Activated gamma-delta T cell treated with Interleukin-2 at 50 U/mL for 16 hours (primary cell): ENCODE measurements at regions not wholly inside any gene's neighbourhood (a gene's known extent, or its start where the extent isn't known, plus 50 kb on each side); places are given as distances from the start of the nearest gene placed in this dataset.

Source experiments
- DNase-seq: peaks from one replicate; pipeline ENCODE4 v3.0.0-alpha.2; 2020

DNA sequence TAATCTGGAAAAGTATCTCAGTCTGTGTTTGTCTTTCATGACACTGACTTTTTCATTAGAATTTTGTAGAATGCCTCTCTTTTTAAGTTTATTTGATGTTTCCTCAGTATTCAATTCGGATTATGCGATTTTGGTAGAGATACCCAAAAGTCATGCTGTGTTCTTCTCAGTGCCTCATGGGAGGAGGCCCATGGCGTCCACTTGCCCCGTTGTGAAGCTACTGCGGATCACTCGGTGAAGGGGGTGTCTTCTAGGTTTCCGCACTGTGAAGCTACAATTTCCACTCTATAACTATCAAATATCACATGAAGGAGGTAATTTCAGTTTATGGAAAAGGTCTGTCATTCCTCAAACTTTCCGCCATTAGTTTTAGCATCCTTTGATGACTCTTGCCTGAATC lies 794.0 kb downstream of the TBC1D22A start:
- DNase-seq = no peak

GRCh38 chr22:47553436-47553835 lies 791.0 kb downstream of the TBC1D22A start:
- no peak for DNase-seq

GRCh38 chr22:47552541-47553205 lies 790.2 kb downstream of the TBC1D22A start:
- DNase-seq = no peak

DNA sequence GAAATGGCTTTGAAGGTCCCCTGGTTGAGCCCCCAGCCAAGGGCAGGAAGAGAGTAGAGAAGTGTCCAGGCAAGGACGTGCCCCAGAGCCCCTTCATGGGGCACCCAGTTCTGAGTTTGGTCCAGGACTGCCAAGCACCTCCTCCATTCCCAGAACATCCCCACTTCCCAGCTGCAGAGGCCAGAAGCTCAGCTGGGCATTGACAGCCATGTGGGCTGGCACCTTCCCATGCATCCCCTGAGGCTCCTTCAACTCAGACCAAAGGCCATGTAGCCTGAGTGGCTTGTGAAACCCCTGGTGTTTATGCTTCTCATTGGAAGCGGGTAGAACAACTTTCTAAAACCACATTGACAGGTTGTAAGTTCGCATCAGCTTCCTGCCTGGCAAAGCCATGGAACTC lies 789.6 kb downstream of the TBC1D22A start:
- DNase-seq = no peak

GRCh38 chr22:47551431-47551775 lies 789.0 kb downstream of the TBC1D22A start:
- DNase-seq = no peak

DNA sequence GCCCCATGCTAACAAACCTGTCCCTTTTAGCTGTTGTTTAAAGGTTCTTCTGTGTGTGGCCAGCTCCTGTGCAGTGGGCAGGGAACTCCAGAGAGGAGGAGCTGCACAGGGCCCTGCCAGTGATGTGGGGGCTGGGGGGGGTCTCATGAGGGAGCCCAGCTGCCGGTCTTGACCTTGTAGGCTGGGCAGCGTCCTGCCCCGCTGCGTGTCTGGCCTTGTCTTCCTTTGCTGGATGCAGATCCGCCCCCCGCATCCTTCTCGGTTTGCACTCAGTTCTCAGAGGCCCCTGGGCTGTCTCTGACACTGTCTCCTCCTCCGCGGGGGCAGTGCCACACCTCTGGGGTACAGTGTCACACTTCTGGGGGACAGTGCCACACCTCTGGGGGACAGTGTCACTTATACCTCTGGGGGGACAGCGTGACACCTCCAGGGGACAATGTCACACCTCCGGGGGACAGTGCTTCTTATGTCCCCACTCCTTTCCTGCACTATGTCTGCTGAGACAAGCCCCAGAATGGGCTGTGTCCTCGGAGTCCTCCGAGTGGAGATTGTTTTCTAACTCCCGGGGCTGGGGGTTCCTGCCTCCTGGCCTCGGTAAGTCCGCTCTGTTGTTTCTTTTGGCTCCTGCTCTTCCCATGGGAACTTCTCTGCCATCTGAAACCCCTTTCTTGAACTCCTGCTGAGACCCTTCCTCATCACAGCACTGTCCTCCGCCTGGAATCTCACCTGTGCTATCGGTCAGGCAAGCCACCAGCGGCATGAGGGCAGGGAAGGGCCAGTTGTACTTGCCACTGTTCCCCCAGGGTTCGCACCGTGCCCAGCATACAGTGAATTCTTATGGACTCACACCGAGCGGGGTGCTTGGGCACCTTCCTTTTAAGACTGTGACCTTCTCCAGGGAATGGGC lies 788.3 kb downstream of the TBC1D22A start:
- DNase-seq = no peak

DNA sequence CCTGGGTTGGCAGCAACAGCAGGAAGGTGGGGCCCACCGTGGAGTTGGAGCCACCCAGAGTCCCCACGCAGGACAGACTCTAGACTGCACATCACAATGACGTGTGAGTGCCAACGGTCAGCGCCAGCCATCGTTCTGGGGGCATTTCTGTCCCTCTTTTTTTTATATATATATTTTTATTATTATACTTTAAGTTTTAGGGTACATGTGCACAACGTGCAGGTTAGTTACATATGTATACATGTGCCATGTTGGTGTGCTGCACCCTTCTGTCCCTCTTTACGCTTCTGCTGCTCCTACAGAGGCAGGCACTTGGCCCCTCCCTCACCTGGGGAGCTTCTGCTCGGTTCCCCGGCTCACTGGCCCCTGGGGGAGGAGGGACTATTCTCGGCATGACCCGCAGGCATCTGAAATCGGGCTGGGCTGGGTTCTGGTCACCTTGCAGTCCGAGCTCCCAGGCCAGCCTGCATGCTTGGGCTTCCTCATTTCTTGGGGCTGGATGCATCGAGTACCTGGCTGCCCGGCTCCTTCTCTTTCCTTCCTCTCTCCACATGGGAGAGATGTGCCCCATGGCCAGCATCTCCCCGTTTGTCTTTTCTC lies 787.4 kb downstream of the TBC1D22A start:
- no peak for DNase-seq

GRCh38 chr22:47548953-47549740 lies 786.7 kb downstream of the TBC1D22A start:
- no peak for DNase-seq

DNA sequence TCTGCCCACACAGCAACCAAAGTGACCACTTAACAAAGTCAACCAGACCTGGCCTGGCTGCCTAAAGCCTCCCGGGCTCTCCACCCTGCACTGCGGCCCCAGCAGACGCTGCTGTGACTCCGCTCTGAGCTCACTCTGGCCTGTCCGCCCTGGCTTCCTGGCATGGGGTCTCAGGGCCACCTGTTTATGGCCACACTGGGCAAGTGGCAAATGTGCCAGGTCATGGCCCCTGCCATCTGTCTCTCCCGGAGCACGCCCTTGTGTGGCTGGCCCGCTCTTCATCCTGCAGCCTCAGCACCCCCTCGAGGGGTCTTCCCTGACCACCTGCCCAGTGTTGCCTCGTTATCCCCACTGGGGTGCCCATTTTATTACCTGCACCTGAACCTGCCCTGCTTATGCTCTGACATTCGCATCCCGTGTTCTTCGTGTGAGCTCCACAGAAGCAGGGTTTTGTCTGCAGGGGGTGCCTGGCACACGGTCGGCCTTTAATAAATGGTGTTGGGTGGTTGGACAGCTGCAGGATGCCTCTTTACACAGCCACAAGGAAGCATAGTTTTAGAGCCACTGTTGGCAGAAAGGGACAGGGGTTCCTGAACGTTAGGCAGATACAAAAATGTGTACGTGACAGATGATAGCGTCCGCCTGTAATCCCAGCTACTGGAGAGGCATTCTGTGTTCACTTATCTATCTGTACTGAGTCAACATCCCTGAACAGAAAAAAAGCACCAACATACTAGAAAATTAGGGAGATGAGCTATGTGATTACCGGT lies 785.6 kb downstream of the TBC1D22A start:
- no peak for DNase-seq

GRCh38 chr22:47547239-47547661 lies 784.8 kb downstream of the TBC1D22A start:
- no peak for DNase-seq

GRCh38 chr22:47544696-47545095 lies 782.2 kb downstream of the TBC1D22A start:
- DNase-seq = no peak

DNA sequence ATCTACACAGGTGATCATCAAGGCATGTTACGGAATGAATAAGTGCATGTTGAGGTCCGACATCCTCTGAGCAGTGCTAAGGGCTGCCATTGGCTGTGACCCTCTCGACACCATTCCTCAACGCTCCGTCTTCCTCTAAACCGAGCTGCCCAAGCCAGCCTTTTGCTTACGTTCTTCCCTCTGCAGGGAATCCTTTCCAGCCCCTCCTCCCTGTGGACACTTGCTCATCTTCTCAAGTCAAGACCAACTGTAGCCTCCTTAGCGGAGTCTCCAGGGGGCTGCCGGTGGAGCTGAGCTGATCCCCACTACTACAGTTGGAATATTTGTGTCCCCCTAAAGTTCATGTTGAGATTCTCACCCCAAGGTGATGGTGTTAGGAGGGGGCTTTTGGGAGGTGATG lies 781.0 kb downstream of the TBC1D22A start:
- no peak for DNase-seq

DNA sequence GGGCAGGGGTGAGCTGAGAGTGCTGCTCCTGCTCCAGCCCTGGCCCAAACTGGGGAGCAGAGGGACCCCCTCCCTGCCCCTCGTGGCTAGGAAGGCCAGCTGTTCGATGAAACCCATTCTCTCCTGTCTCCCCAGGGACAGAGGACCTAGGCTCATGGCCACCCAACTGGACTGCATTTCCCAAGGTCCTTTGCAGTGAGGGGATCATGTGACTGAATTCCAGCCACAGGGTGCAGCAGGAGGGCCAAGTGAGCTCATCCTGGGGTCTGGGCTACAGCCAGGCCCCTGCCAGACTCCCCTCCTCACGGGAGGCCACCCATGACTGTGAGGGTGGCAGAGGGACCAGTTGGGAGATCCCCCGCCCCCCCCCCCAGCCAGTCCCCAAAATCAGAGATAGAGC lies 777.6 kb downstream of the TBC1D22A start:
- no peak for DNase-seq

GRCh38 chr22:47539374-47539773 lies 776.9 kb downstream of the TBC1D22A start:
- no peak for DNase-seq

GRCh38 chr22:47535681-47536080 lies 773.2 kb downstream of the TBC1D22A start:
- no peak for DNase-seq

- DNase-seq = no peak
Observed at GRCh38 chr22:47534804-47535410, 772.5 kb downstream of the TBC1D22A start.

DNA sequence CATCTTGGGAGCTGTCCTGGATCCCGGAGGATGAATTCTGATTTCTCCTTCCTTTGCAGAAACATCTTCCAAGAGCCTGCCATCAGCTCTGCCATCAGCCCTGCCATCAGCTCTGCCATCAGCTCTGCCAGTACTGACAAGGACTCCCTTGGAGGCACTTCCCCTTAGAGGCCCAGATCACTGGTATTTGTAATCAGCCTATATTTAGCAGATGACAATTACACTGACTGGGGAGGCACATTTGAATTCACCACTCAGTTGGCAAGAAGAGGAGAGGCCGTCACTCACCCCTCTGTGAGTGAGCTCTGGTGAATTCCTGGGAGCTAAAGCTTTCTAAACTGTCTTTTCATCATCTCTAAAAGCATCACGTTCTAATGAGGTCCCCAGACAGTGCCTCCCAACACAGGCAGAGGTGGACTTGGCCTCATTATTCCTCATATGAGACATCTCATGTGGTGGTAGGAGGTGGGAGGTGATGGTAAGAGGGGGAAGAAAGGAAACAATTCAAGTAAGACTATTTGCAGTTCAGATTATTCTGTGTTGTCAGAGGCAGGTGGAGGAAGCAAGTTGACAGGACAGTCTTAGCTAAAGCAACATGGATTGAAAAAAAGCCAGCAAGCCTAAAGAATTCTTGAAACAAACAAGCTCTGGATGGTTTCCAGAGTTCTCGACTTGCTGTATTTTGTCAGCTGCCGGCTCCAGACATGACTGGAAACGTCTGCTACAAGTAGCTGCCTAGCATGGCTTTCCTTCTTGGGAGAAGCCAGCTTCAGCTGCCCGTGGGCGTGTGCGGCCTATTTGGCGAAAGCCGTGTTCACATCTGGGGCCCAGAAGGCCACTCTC lies 771.7 kb downstream of the TBC1D22A start:
- DNase-seq = no peak

DNA sequence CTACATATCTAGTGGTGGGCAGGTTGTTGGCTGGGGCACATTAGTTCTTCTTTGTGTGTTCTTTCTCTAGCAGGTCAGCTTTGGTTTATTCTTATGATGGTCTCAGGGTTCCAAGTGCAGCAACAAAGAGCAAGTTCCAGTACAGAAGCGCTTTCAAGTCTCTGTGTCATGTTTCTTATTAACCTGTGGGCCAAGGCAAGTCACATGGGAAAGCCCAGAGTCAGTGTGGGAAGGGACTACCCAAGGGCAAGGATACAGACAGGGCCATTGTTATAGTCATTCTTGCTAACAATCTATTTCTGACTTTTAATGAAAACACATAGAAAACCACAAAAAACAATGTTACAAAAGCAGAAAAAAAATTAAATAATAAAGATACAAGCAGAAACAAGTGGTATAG lies 754.6 kb downstream of the TBC1D22A start:
- no peak for DNase-seq

- no peak for DNase-seq
Observed at GRCh38 chr22:47515384-47516125, 753.1 kb downstream of the TBC1D22A start.

- no peak for DNase-seq
Observed at GRCh38 chr22:47512617-47513016, 750.2 kb downstream of the TBC1D22A start.
